NCI-H446 (cell line): ENCODE measurements at regions not wholly inside any gene's neighbourhood (a gene's known extent, or its start where the extent isn't known, plus 50 kb on each side); places are given as distances from the start of the nearest gene placed in this dataset.
"Not testable (repeated sequence)": the region's sequence is repeated elsewhere in the genome, so short reads cannot be mapped to it uniquely, and the experiment has no call there.

Experiments used
- DNase-seq, 2 experiments: peaks; one replicate each; lab custom pipeline; 2025; lab: John Stamatoyannopoulos, UW

DNA sequence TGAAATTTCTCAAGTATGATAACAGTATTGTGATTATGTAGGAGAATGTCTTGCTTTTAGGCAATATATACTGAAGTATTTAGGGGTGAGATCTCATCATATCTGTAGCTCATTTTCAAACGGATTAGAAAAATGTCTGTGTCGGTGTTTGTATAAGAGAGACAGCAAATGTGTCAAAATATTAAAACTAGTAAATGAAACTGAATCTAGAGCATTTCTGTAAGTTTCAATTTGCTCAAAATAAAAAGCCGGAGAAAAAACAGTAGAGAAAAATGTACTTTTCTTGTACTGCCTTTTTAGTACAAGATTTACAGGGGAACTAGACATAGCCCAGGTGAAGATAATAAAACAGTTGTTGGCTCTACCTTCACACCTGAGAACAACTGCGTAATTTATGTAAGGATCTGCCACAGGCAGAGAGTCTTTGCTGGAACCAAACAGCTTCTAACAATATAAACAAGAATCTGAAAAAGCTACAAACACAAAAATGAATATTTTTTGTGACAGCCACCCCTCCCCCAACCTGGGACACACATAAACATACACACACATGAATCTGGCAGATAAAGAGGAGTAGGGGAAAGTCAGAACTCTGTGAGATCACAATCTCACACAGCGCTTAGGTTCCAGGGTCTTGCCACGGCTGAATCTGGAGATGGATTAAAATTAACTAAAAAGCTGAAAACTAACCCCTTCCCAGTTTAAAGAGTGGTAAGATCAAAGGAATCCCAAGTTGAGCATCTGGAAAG is 153.3 kb downstream of the AVL9 start:
- no peak for DNase-seq

DNA sequence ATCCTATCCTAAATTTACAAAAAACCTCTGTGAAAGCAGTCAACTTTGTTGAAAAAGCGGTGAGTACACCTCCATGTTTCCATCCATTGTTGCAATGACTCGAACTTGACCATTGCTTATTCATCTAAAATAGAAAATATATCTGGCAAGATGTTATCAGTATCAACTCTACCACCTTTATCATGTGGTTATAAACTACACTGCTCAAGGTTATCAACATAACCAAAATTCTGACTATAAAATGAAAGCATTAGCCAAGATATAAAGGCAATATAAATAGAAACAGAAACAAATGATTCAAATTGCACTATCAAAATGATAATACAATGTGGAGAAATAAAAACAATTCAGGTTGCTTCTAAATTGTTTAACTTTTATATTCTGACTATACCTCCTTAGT is 150.0 kb downstream of the AVL9 start:
- DNase-seq = not testable (repeated sequence)

DNA sequence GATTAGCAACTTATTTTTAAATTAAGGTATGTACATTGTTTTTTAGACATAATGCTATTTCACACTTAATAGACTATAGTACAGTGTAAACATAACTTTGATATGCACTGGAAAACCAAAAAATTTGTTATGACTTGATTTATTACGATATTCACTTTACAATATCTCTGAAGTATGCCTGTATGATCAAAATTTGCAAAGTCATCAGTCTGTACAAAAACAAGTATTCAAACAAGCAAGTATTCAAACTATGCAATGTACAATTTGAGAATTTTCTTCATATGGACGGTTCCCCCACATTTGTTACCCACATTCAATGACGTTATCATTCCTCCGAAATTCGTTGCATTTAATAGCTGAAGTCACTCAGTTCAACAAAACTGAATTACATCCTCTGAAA is 147.9 kb downstream of the AVL9 start:
- DNase-seq = no peak

DNA sequence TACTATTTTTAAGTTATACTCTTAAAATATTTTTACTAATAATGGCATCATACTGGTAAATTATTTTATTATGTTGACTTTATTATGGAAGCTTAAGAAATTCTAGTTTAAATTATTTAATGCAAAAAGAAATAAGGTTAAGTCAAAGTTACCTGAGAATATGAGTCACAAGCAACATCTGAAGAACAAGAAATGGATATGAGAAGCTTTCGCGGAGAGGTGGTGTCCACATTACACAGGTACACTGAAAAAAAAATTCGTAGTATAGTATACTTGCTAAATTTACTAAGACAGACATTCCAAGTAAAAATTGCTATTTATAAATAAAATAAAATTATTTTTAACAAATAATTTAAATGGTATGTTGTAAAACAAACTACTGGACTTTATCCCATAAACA is 143.8 kb downstream of the AVL9 start:
- DNase-seq = no peak

DNA sequence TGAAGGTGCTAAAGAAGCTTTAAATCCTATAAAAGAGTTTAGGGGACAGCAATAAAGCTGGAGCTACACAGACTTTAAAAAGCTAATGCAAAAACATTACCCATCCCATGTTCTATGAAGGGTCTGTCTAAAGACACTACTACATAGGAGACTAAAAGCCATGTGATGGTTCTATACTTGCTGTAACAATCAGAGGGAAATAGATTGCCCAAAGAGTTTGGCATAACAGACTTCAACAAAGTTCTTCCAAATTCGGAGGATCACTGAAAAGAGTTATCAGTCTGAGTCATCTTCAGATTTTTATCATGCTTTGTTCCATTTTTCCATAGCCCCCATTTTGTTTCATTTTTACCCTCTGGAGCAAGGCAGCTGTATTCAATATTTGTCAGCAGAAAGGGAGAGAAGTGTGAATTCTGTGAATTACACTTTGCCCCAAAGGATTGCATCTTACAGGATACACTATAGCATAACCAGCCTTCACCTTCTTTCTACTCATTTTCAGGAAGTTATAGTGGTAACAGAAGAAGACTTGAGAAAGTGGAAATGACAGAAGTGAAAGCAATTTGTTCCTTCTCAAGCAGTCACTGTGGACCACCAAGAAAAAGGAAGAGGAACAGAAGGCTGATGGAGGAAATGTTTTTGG is 143.3 kb downstream of the AVL9 start:
- DNase-seq = not testable (repeated sequence)
